ENCODE measurements at regions not wholly inside any gene's neighbourhood (a gene's known extent, or its start where the extent isn't known, plus 50 kb on each side); places are given as distances from the start of the nearest gene placed in this dataset.

GRCh38 chr3:82033186-82033585 is 271.7 kb upstream of the GBE1 start:
- TF ChIP-seq CTCF (IDR thresholded peaks at IDR 0.05) (no peak), POLR2A (IDR thresholded peaks at IDR 0.05) (no peak)

Data from testis (tissue), 2 donors.